Panc1 (cell line): ENCODE measurements at regions not wholly inside any gene's neighbourhood (a gene's known extent, or its start where the extent isn't known, plus 50 kb on each side); places are given as distances from the start of the nearest gene placed in this dataset.

ENCODE experiments used
- ATAC-seq: fragments of 200-7000 bp; cut with Tn5 transposase; 2 replicates; pipeline ENCODE4 v1.9.1; 2020; ENCODE audit warnings: mild to moderate bottlenecking, moderate library complexity
- BruUV-seq: library from RNA; stranded (reverse); fragments of 400-500 nt; replicated peaks from 2 replicates; lab custom pipeline; 2021; lab: Mats Ljungman, UMichigan
- CTCF ChIA-PET: fragments of 300-600 bp; sonication (Branson Sonifier 250); formaldehyde crosslinking; loops from one replicate; lab custom pipeline; 2022; ENCODE audit warnings: antibody characterized with exemption; lab: Charles Lee
- POLR2A ChIA-PET: fragments of 300-600 bp; sonication (Branson Sonifier 250); formaldehyde crosslinking; loops from one replicate; lab custom pipeline; 2022; ENCODE audit warnings: antibody characterized with exemption; lab: Charles Lee
- DNase-seq: peaks from one replicate; pipeline ENCODE4 v3.0.0-alpha.2; 2010; ENCODE audit warnings: low read depth, low spot score
- H3K27ac ChIP-seq: 2 replicates; pipeline ENCODE4 v1.5.1; 2011; ENCODE audit warnings: mild to moderate bottlenecking, low read length, inconsistent platforms
- H3K27me3 ChIP-seq: fragments of 200-500 bp; sonication (Bioruptor generic); 2 replicates; pipeline ENCODE4 v1.6.0; 2014; ENCODE audit warnings: low read length, inconsistent platforms; ENCODE audit not compliant: control insufficient read depth, insufficient read depth
- H3K36me3 ChIP-seq: fragments of 200-500 bp; sonication (Bioruptor generic); 2 replicates; pipeline ENCODE4 v1.5.1; 2014; ENCODE audit warnings: inconsistent platforms, mild to moderate bottlenecking, low read length, moderate library complexity; ENCODE audit not compliant: control insufficient read depth, insufficient read depth
- H3K4me1 ChIP-seq: 2 replicates; pipeline ENCODE4 v1.5.1; 2011; ENCODE audit warnings: inconsistent platforms, mild to moderate bottlenecking, low read length, moderate library complexity; ENCODE audit not compliant: control insufficient read depth, insufficient read depth
- H3K4me3 ChIP-seq, 2 experiments: 2 replicates each; pipeline ENCODE4 v1.5.1; 2011 to 2012; ENCODE audit warnings: low read depth in 2 of 2, low read length in 2 of 2, mild to moderate bottlenecking in 2 of 2, inconsistent platforms in 1 of 2, moderate library complexity in 1 of 2
- H3K9me3 ChIP-seq: fragments of 200-500 bp; sonication (Bioruptor generic); 2 replicates; pipeline ENCODE4 v1.5.1; 2014; ENCODE audit warnings: low read depth, mild to moderate bottlenecking, inconsistent platforms, low read length, moderate library complexity; ENCODE audit not compliant: control insufficient read depth, insufficient read depth
- POLR2AphosphoS5 ChIP-seq: IDR thresholded peaks from 2 replicates; pipeline ENCODE4 v1.6.1; 2012; ENCODE audit warnings: mild to moderate bottlenecking, low read depth, low read length, moderate library complexity
- SIN3A ChIP-seq: IDR thresholded peaks from 2 replicates; pipeline ENCODE4 v1.6.1; 2012; ENCODE audit warnings: low read depth, mild to moderate bottlenecking, low read length, moderate library complexity, borderline replicate concordance; ENCODE audit not compliant: insufficient read depth
- TCF7L2 ChIP-seq: IDR thresholded peaks from 2 replicates; pipeline ENCODE4 v1.6.1; 2011; ENCODE audit warnings: mild to moderate bottlenecking, low read depth, low read length, inconsistent platforms
- in situ Hi-C: cut with HindIII; loops from 2 replicates; pipeline ENCODE4 v1.10.0; 2016; ENCODE audit warnings: low sequenced_read_pairs, low pct_unique_long_range_greater_than_20kb
- intact Hi-C: fragments of 100-400 bp; cut with micrococcal nuclease; formaldehyde crosslinking; loops from one replicate; pipeline ENCODE4 v1.10.0; 2022; ENCODE audit not compliant: unreplicated experiment
- TF ChIP-seq, protein P1 (sequence below): fragments of 450-650 bp; IDR thresholded peaks from 2 replicates; pipeline ENCODE4 v1.5.1; 2017; ENCODE audit warnings: mild to moderate bottlenecking
- TF ChIP-seq, protein P2 (sequence below), 2 experiments: IDR thresholded peaks; 2 replicates each; pipeline ENCODE4 v1.6.1; 2011 to 2012; ENCODE audit warnings: low read depth in 2 of 2, control low read depth in 1 of 2, low read length in 1 of 2, mild to moderate bottlenecking in 1 of 2, moderate library complexity in 1 of 2; ENCODE audit not compliant: insufficient read depth in 1 of 2

DNA sequence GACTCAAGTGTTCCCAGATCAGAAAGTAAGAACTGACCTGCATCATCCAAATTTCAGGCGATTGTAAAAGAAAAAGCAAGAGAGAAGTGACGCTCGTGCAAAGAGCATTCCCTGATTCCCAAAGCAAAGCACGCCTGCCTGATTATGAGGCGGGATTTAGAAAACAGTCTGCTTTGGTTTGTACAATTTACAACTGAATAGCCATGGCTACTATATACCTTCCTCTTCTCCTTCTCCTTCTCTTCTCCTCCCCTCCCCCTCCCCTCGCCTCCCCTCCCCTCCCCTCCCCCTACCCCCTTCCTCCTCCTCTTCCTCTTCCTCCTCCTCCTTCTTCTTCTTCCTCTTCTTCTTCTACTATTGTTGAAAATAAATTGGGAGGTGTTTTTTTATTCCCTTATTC lies 782.9 kb downstream of the GALR1 start:
- no peaks in the 10 kb centered on the region for H3K4me1 ChIP-seq
- in situ Hi-C loops, result no loop called here
- POLR2A ChIA-PET, result no interaction called here
- BruUV-seq, result no TSS peak
- TF ChIP-seq SIN3A (no peak), POLR2AphosphoS5 (no peak), TCF7L2 (no peak)
- TF ChIP-seq, protein P1, sequence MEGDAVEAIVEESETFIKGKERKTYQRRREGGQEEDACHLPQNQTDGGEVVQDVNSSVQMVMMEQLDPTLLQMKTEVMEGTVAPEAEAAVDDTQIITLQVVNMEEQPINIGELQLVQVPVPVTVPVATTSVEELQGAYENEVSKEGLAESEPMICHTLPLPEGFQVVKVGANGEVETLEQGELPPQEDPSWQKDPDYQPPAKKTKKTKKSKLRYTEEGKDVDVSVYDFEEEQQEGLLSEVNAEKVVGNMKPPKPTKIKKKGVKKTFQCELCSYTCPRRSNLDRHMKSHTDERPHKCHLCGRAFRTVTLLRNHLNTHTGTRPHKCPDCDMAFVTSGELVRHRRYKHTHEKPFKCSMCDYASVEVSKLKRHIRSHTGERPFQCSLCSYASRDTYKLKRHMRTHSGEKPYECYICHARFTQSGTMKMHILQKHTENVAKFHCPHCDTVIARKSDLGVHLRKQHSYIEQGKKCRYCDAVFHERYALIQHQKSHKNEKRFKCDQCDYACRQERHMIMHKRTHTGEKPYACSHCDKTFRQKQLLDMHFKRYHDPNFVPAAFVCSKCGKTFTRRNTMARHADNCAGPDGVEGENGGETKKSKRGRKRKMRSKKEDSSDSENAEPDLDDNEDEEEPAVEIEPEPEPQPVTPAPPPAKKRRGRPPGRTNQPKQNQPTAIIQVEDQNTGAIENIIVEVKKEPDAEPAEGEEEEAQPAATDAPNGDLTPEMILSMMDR, result no peak
- TF ChIP-seq, protein P2, sequence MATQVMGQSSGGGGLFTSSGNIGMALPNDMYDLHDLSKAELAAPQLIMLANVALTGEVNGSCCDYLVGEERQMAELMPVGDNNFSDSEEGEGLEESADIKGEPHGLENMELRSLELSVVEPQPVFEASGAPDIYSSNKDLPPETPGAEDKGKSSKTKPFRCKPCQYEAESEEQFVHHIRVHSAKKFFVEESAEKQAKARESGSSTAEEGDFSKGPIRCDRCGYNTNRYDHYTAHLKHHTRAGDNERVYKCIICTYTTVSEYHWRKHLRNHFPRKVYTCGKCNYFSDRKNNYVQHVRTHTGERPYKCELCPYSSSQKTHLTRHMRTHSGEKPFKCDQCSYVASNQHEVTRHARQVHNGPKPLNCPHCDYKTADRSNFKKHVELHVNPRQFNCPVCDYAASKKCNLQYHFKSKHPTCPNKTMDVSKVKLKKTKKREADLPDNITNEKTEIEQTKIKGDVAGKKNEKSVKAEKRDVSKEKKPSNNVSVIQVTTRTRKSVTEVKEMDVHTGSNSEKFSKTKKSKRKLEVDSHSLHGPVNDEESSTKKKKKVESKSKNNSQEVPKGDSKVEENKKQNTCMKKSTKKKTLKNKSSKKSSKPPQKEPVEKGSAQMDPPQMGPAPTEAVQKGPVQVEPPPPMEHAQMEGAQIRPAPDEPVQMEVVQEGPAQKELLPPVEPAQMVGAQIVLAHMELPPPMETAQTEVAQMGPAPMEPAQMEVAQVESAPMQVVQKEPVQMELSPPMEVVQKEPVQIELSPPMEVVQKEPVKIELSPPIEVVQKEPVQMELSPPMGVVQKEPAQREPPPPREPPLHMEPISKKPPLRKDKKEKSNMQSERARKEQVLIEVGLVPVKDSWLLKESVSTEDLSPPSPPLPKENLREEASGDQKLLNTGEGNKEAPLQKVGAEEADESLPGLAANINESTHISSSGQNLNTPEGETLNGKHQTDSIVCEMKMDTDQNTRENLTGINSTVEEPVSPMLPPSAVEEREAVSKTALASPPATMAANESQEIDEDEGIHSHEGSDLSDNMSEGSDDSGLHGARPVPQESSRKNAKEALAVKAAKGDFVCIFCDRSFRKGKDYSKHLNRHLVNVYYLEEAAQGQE (IDR thresholded peaks at IDR 0.05; ENCODE audit: insufficient read depth in 1 of 2, low read depth in 2 of 2, low read length in 1 of 2), result no peak
- CTCF ChIA-PET, result no interaction called here
- peaks cover 2% of the 10 kb centered on the region; the same call in 1 of the 2 replicates for H3K27me3 ChIP-seq
- no peak overlapping the region for H3K27ac ChIP-seq
- intact Hi-C loops, result no loop called here
- ATAC-seq (no peak), DNase-seq (no peak)
- H3K36me3 ChIP-seq, result no peaks in the 10 kb centered on the region
- H3K4me3 ChIP-seq, result no peak overlapping the region
- no peaks in the 10 kb centered on the region for H3K9me3 ChIP-seq

DNA sequence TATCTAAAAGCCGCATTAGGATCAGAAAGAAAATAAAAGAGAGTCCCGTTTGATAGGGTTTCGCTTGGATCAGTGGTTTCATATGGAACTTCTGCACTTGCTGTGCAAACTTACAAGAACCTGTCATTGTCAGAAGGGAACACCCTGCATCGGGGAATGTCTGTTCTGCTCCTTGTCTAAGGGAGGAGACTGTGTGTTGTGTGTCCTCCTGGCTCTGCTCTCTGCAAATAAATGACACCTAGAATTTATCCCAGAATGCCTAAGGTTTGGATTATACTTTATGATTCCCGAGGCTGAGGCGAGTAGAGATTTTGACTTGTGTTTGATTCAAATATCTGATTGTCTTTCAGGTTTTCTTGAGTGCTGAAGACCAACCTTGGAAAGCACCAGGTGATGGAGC lies 785.1 kb downstream of the GALR1 start:
- Histone ChIP-seq H3K4me1 (no peaks in the 10 kb centered on the region), H3K9me3 (no peaks in the 10 kb centered on the region), H3K4me3 (no peak overlapping the region), H3K27me3 (peaks cover 4% of the 10 kb centered on the region; the same call in 1 of the 2 replicates), H3K27ac (no peak overlapping the region), H3K36me3 (no peaks in the 10 kb centered on the region)
- POLR2A ChIA-PET, result no interaction called here
- DNase-seq, result no peak
- BruUV-seq, result no TSS peak
- intact Hi-C loops, result no loop called here
- no peak for TF ChIP-seq POLR2AphosphoS5
- no peak for TF ChIP-seq SIN3A
- TF ChIP-seq, protein P2 (IDR thresholded peaks at IDR 0.05; ENCODE audit: insufficient read depth in 1 of 2, low read depth in 2 of 2, low read length in 1 of 2), result no peak
- no peak for TF ChIP-seq TCF7L2
- TF ChIP-seq, protein P1, result no peak
- ATAC-seq, result no peak
- in situ Hi-C loops, result no loop called here
- CTCF ChIA-PET, result no interaction called here
